ENCODE measurements at regions not wholly inside any gene's neighbourhood (a gene's known extent, or its start where the extent isn't known, plus 50 kb on each side); places are given as distances from the start of the nearest gene placed in this dataset.

- H3K4me3 ChIP-seq (replicated peaks; ENCODE audit: low read depth, low read length): no peak overlapping the region
- TF ChIP-seq CTCF (IDR thresholded peaks at IDR 0.05; ENCODE audit: insufficient read depth, low read length, poor library complexity, severe bottlenecking): no peak
- H3K27me3 ChIP-seq (replicated peaks; ENCODE audit: control insufficient read depth, insufficient read depth, low read length): no peaks in the 10 kb centered on the region
- H3K36me3 ChIP-seq (ENCODE audit: control insufficient read depth, insufficient read depth, low read length): no peaks in the 10 kb centered on the region
- no peak for DNase-seq (ENCODE audit: extremely low read depth, insufficient read length)
Observed at GRCh38 chr12:45565590-45565989, 163.9 kb upstream of the ARID2 start.

DNA sequence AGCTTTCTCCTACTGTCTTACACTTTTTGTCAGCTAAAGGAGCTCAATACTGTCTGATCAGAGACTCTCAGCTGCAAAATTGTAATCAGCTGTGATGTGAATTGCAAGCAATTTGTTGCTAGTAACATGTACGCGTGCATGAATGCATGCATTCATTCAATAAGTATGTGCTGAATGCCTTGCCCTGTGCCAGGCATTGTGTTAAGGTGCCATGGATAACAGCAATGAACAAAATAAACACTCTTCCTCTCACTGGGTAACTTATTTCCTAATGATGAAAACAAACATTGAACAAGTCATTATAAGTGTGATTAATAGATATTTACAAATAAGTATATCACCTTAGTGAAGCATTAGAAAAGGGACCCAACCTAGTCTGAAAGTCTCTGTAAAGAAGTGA, 163.2 kb upstream of the ARID2 start:
- no peaks in the 10 kb centered on the region for H3K27me3 ChIP-seq (replicated peaks; ENCODE audit: control insufficient read depth, insufficient read depth, low read length)
- TF ChIP-seq CTCF (IDR thresholded peaks at IDR 0.05; ENCODE audit: insufficient read depth, low read length, poor library complexity, severe bottlenecking): no peak
- no peaks in the 10 kb centered on the region for H3K36me3 ChIP-seq (ENCODE audit: control insufficient read depth, insufficient read depth, low read length)

DNA sequence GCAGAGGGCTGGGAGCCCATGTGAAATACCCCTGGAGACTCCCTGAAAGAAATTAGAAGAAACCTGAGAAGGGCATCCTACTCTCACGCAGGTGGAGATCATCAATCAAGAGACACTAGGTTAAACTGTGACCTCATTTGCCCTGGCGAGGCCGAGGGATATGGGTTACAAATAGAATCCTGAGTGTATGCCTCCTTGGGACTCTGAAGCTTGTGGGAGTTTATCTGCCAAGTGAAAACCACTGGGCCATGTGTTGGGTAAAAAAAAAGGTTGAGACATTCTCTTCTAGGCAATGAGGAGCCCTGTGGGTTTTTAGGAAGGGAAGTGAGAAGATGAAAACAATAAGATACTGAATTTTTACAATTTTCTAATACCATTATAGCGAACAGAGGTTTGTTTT, 160.7 kb upstream of the ARID2 start:
- DNase-seq (ENCODE audit: extremely low read depth, insufficient read length): no peak
- Histone ChIP-seq H3K36me3 (ENCODE audit: control insufficient read depth, insufficient read depth, low read length) (no peaks in the 10 kb centered on the region), H3K27me3 (replicated peaks; ENCODE audit: control insufficient read depth, insufficient read depth, low read length) (no peaks in the 10 kb centered on the region), H3K4me3 (replicated peaks; ENCODE audit: low read depth, low read length) (no peak overlapping the region)
- TF ChIP-seq CTCF (IDR thresholded peaks at IDR 0.05; ENCODE audit: insufficient read depth, low read length, poor library complexity, severe bottlenecking): no peak

More for the DNA sequence above, 163.2 kb upstream of the ARID2 start:
- H3K4me3 ChIP-seq (replicated peaks; ENCODE audit: low read depth, low read length): no peak overlapping the region
- no peak for DNase-seq (ENCODE audit: extremely low read depth, insufficient read length)

DNA sequence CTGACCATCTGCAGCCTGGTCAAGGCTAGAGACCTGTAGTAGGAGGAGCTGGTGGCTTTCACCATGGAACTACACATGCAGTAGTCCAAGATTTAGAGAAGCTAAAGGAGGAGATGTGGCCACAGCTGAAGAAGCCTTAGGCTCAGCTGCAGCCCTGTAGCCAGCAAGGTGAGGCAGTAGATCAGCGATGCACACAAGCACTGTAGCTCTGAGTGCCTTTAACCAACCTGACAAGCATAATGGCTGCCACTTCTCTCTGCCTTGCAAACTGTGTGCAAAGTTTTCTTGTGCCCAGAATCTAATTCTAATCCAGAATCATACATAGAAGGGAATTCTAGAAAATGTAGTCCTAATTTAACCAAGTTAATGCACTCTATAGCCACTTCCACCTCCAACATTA, 159.0 kb upstream of the ARID2 start:
- DNase-seq (ENCODE audit: extremely low read depth, insufficient read length): no peak
- no peaks in the 10 kb centered on the region for H3K36me3 ChIP-seq (ENCODE audit: control insufficient read depth, insufficient read depth, low read length)
- no peak overlapping the region for H3K4me3 ChIP-seq (replicated peaks; ENCODE audit: low read depth, low read length)
- TF ChIP-seq CTCF (IDR thresholded peaks at IDR 0.05; ENCODE audit: insufficient read depth, low read length, poor library complexity, severe bottlenecking): no peak
- no peaks in the 10 kb centered on the region for H3K27me3 ChIP-seq (replicated peaks; ENCODE audit: control insufficient read depth, insufficient read depth, low read length)

- DNase-seq (ENCODE audit: extremely low read depth, insufficient read length): no peak
- Histone ChIP-seq H3K36me3 (ENCODE audit: control insufficient read depth, insufficient read depth, low read length) (no peaks in the 10 kb centered on the region), H3K27me3 (replicated peaks; ENCODE audit: control insufficient read depth, insufficient read depth, low read length) (no peaks in the 10 kb centered on the region), H3K4me3 (replicated peaks; ENCODE audit: low read depth, low read length) (no peak overlapping the region)
- TF ChIP-seq CTCF (IDR thresholded peaks at IDR 0.05; ENCODE audit: insufficient read depth, low read length, poor library complexity, severe bottlenecking): no peak
Observed at GRCh38 chr12:45572114-45572513, 157.4 kb upstream of the ARID2 start.

- no peak for TF ChIP-seq CTCF (IDR thresholded peaks at IDR 0.05; ENCODE audit: insufficient read depth, low read length, poor library complexity, severe bottlenecking)
- Histone ChIP-seq H3K27me3 (replicated peaks; ENCODE audit: control insufficient read depth, insufficient read depth, low read length) (no peaks in the 10 kb centered on the region), H3K36me3 (ENCODE audit: control insufficient read depth, insufficient read depth, low read length) (no peaks in the 10 kb centered on the region), H3K4me3 (replicated peaks; ENCODE audit: low read depth, low read length) (no peak overlapping the region)
- DNase-seq (ENCODE audit: extremely low read depth, insufficient read length): no peak
Observed at GRCh38 chr12:45575417-45575816, 154.1 kb upstream of the ARID2 start.

Data from GM06990 (cell line).